SK-N-SH (cell line): ENCODE measurements at regions not wholly inside any gene's neighbourhood (a gene's known extent, or its start where the extent isn't known, plus 50 kb on each side); places are given as distances from the start of the nearest gene placed in this dataset.
A peak's percentile ranks its signal among the peaks of the same experiment; 100 is the strongest.

ENCODE experiments used
- CTCF ChIA-PET: fragments of 300-600, 350-600 bp; formaldehyde crosslinking; extraction: SDS; loops from one replicate; lab custom pipeline; 2021; lab: Yijun Ruan, JAX
- POLR2A ChIA-PET: fragments of 350-600 bp; sonication (Branson Sonifier 250); formaldehyde crosslinking; extraction: SDS; loops from one replicate; lab custom pipeline; 2020; ENCODE audit warnings: antibody characterized with exemption, inconsistent platforms; lab: Yijun Ruan, JAX
- DNase-seq: peaks from one replicate; pipeline ENCODE4 v3.0.0; 2012
- H2AFZ ChIP-seq: fragments of 200-600 bp; sonication (generic); 2 replicates; pipeline ENCODE4 v1.8.1; 2016; ENCODE audit warnings: antibody characterized with exemption, mild to moderate bottlenecking, low read depth
- H3F3A ChIP-seq: fragments of 200-600 bp; sonication (generic); replicated peaks from 2 replicates; pipeline ENCODE3; 2016; ENCODE audit warnings: antibody characterized with exemption, mild to moderate bottlenecking; ENCODE audit not compliant: insufficient read depth
- H3K27ac ChIP-seq, 2 experiments: fragments of 200-500 bp in 1 of 2; fragments of 200-600 bp in 1 of 2; sonication (Bioruptor generic) in 1 of 2; sonication (generic), shearing (Covaris generic) in 1 of 2; 2 replicates each; pipeline versions ENCODE4 v1.5.1 to v1.6.1; 2014 to 2016; ENCODE audit warnings: low read depth in 2 of 2, inconsistent platforms in 1 of 2, low read length in 1 of 2, mild to moderate bottlenecking in 1 of 2, mixed read lengths in 1 of 2
- H3K27me3 ChIP-seq: fragments of 200-600 bp; sonication (generic), shearing (Covaris generic); 2 replicates; pipeline ENCODE4 v1.6.1; 2016; ENCODE audit warnings: mixed run types; ENCODE audit not compliant: insufficient read depth
- H3K36me3 ChIP-seq, 2 experiments: fragments of 200-500 bp in 1 of 2; fragments of 200-600 bp in 1 of 2; sonication (Bioruptor generic) in 1 of 2; sonication (generic) in 1 of 2; replicated peaks in 1 of 2; 2 replicates each; pipeline versions ENCODE3 to v1.5.1; 2014 to 2016; ENCODE audit warnings: low read length in 1 of 2, mild to moderate bottlenecking in 1 of 2; ENCODE audit not compliant: insufficient read depth in 2 of 2, control insufficient read depth in 1 of 2
- H3K4me1 ChIP-seq, 2 experiments: fragments of 200-500 bp in 1 of 2; fragments of 200-600 bp in 1 of 2; sonication (Bioruptor generic) in 1 of 2; sonication (generic), shearing (Covaris generic) in 1 of 2; 2 replicates each; pipeline versions ENCODE4 v1.5.1 to v1.6.1; 2014 to 2016; ENCODE audit warnings: low read depth in 1 of 2, low read length in 1 of 2, mixed run types in 1 of 2; ENCODE audit not compliant: insufficient read depth in 2 of 2, control insufficient read depth in 1 of 2
- H3K4me2 ChIP-seq: fragments of 200-600 bp; sonication (generic), shearing (Covaris generic); 2 replicates; pipeline ENCODE4 v1.6.1; 2017; ENCODE audit warnings: mixed run types
- H3K4me3 ChIP-seq, 2 experiments: fragments of 200-500 bp in 1 of 2; fragments of 200-600 bp in 1 of 2; sonication (Bioruptor generic) in 1 of 2; sonication (generic), shearing (Covaris generic) in 1 of 2; 2 replicates each; pipeline versions ENCODE4 v1.5.1 to v1.8.1; 2014 to 2016; ENCODE audit warnings: low read depth in 2 of 2, inconsistent platforms in 1 of 2, low read length in 1 of 2, mild to moderate bottlenecking in 1 of 2, mixed read lengths in 1 of 2, moderate library complexity in 1 of 2
- H3K79me2 ChIP-seq: fragments of 200-600 bp; sonication (generic); 2 replicates; pipeline ENCODE4 v1.8.1; 2017; ENCODE audit warnings: mild to moderate bottlenecking; ENCODE audit not compliant: insufficient read depth
- H3K9ac ChIP-seq: fragments of 200-600 bp; sonication (generic); 2 replicates; pipeline ENCODE4 v1.6.1; 2017; ENCODE audit warnings: mixed run types
- H3K9me2 ChIP-seq: fragments of 200-600 bp; sonication (generic); 2 replicates; pipeline ENCODE4 v1.6.1; 2017; ENCODE audit warnings: mixed run types
- H3K9me3 ChIP-seq: fragments of 200-600 bp; sonication (generic); 2 replicates; pipeline ENCODE4 v1.6.1; 2017; ENCODE audit warnings: mixed run types, mild to moderate bottlenecking, moderate library complexity
- H4K20me1 ChIP-seq: fragments of 200-600 bp; sonication (generic); 2 replicates; pipeline ENCODE4 v1.6.1; 2017; ENCODE audit warnings: mild to moderate bottlenecking, mixed run types; ENCODE audit not compliant: insufficient read depth
- CHD2 ChIP-seq: fragments of 150-350 bp; IDR thresholded peaks from 2 replicates; pipeline ENCODE4 v1.6.1; 2018; ENCODE audit warnings: low read length; ENCODE audit not compliant: partially characterized antibody
- EP300 ChIP-seq, 2 experiments: IDR thresholded peaks; 2 replicates each; pipeline versions ENCODE4 v1.4.0 to v1.6.1; 2012; ENCODE audit warnings: borderline replicate concordance in 1 of 2, low read depth in 1 of 2, low read length in 1 of 2
- EZH2phosphoT487 ChIP-seq: fragments of 200-600 bp; sonication (generic); IDR thresholded peaks from 2 replicates; pipeline ENCODE4 v1.6.1; 2017; ENCODE audit warnings: low read depth, mixed run types, mild to moderate bottlenecking, antibody characterized with exemption, moderate library complexity, borderline replicate concordance
- FOXM1 ChIP-seq: IDR thresholded peaks from 2 replicates; pipeline ENCODE4 v1.4.0; 2012; ENCODE audit warnings: low read depth, mild to moderate bottlenecking
- GABPA ChIP-seq: IDR thresholded peaks from 2 replicates; pipeline ENCODE4 v1.4.0; 2012; ENCODE audit warnings: low read depth, mild to moderate bottlenecking
- NFIC ChIP-seq: IDR thresholded peaks from 2 replicates; pipeline ENCODE4 v1.4.0; 2012; ENCODE audit warnings: borderline replicate concordance
- RXRA ChIP-seq: IDR thresholded peaks from 2 replicates; pipeline ENCODE4 v1.4.0; 2012; ENCODE audit warnings: low read depth, mild to moderate bottlenecking, borderline replicate concordance
- SMC3 ChIP-seq: IDR thresholded peaks from 2 replicates; pipeline ENCODE4 v1.6.1; 2012; ENCODE audit warnings: low read depth, low read length, improper control_type of control experiment
- TAF1 ChIP-seq: IDR thresholded peaks from 2 replicates; pipeline ENCODE4 v1.6.1; 2012; ENCODE audit warnings: low read depth, mild to moderate bottlenecking, low read length, moderate library complexity, borderline replicate concordance
- TEAD4 ChIP-seq: IDR thresholded peaks from 2 replicates; pipeline ENCODE4 v1.4.0; 2012; ENCODE audit warnings: mild to moderate bottlenecking, borderline replicate concordance; ENCODE audit not compliant: insufficient read depth
- whole genome bisulfite sequencing: methylation state at CpG from one replicate; pipeline ENCODE4 v1.1.6; 2017; ENCODE audit warnings: low lambda C conversion rate; 5-methylcytosine and 5-hydroxymethylcytosine counted together
- TF ChIP-seq, protein P1 (sequence below): IDR thresholded peaks from 2 replicates; pipeline ENCODE4 v1.6.1; 2012; ENCODE audit warnings: mild to moderate bottlenecking, low read depth, low read length, moderate library complexity
- TF ChIP-seq, protein P2 (sequence below): IDR thresholded peaks from 2 replicates; pipeline ENCODE4 v1.4.0; 2012; ENCODE audit warnings: low read depth
- TF ChIP-seq, protein P3 (sequence below): fragments of 200-600 bp; sonication (generic); IDR thresholded peaks from 2 replicates; pipeline ENCODE4 v1.6.1; 2017; ENCODE audit warnings: antibody characterized with exemption, mild to moderate bottlenecking, moderate library complexity

DNA sequence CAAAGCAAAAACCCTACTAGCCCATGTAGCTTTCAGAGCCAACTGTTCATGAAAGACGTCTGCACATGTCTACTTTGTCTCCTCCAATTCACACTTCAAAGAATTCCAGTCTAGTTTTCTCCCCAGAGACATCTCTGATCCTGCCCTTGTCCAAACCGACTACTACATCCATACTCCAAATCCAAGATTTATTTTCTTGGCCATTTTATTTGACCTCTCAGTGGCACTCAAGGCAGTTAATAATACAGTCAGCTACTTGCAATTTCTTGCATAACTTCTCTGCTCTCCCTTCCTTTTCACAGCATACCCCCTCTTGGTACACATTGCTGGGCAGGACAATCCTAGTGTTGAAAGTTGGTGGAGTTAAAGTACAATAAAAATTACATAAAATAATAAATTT lies 170.9 kb upstream of the INHBA start:
- Histone ChIP-seq H3K9me3 (no peaks in the 10 kb centered on the region), H3K27me3 (no peaks in the 10 kb centered on the region), H4K20me1 (no peaks in the 10 kb centered on the region), H3K9me2 (no peaks in the 10 kb centered on the region), H2AFZ (no peak overlapping the region), H3K9ac (no peak overlapping the region), H3K36me3 (no peaks in the 10 kb centered on the region), H3K79me2 (no peaks in the 10 kb centered on the region), H3K4me2 (no peak overlapping the region), H3K27ac (no peak overlapping the region), H3K4me3 (no peak overlapping the region), H3F3A (peaks cover 8% of the 10 kb centered on the region), H3K4me1 (peaks cover 0 to 26% of the 10 kb centered on the region in 2 experiments; a peak in 3 of 4 replicates)
- CTCF ChIA-PET: no interaction called here
- TF ChIP-seq SMC3 (no peak), RXRA (no peak), NFIC (no peak)
- POLR2A ChIA-PET: no interaction called here
- 49% methylated on average over 2 of the region's 2 CpGs for WGBS
- DNase-seq: no peak

DNA sequence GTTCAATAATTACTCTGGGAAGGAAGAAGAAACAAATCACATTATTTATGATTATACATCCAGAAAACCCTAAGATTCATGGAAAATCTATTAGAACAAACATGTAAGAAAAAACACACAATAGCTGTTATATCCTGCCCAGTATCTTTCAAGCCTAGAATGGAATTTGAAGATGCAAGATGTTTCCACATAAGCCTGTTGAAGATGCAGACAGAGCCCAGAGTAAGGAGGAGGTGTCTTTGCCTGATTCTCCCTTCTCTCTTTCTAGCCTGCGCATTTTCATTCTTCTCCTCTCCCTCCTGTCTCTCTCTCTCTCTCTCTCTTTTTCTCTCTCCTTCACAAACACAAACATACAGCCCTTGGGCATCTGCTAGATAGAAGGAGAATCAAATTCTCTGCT lies 170.1 kb upstream of the INHBA start:
- H2AFZ ChIP-seq: 0 out of 2 replicates have a peak overlapping the region, but pooled peaks have one; percentile 7
- no peak for DNase-seq
- no peak overlapping the region for H3K9ac ChIP-seq
- no peaks in the 10 kb centered on the region for H3K27me3 ChIP-seq
- no peak overlapping the region for H3K4me3 ChIP-seq
- H3K79me2 ChIP-seq: no peaks in the 10 kb centered on the region
- H4K20me1 ChIP-seq: no peaks in the 10 kb centered on the region
- H3K9me2 ChIP-seq: no peaks in the 10 kb centered on the region
- TF ChIP-seq, protein P1, sequence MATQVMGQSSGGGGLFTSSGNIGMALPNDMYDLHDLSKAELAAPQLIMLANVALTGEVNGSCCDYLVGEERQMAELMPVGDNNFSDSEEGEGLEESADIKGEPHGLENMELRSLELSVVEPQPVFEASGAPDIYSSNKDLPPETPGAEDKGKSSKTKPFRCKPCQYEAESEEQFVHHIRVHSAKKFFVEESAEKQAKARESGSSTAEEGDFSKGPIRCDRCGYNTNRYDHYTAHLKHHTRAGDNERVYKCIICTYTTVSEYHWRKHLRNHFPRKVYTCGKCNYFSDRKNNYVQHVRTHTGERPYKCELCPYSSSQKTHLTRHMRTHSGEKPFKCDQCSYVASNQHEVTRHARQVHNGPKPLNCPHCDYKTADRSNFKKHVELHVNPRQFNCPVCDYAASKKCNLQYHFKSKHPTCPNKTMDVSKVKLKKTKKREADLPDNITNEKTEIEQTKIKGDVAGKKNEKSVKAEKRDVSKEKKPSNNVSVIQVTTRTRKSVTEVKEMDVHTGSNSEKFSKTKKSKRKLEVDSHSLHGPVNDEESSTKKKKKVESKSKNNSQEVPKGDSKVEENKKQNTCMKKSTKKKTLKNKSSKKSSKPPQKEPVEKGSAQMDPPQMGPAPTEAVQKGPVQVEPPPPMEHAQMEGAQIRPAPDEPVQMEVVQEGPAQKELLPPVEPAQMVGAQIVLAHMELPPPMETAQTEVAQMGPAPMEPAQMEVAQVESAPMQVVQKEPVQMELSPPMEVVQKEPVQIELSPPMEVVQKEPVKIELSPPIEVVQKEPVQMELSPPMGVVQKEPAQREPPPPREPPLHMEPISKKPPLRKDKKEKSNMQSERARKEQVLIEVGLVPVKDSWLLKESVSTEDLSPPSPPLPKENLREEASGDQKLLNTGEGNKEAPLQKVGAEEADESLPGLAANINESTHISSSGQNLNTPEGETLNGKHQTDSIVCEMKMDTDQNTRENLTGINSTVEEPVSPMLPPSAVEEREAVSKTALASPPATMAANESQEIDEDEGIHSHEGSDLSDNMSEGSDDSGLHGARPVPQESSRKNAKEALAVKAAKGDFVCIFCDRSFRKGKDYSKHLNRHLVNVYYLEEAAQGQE: no peak
- TF ChIP-seq TAF1 (no peak), CHD2 (no peak), EP300 (IDR thresholded peaks at IDR 0.05; ENCODE audit: borderline replicate concordance in 1 of 2, low read depth in 1 of 2, low read length in 1 of 2) (no peak), TEAD4 (no peak), GABPA (no peak), EZH2phosphoT487 (no peak), RXRA (no peak), FOXM1 (no peak)
- TF ChIP-seq, protein P2, sequence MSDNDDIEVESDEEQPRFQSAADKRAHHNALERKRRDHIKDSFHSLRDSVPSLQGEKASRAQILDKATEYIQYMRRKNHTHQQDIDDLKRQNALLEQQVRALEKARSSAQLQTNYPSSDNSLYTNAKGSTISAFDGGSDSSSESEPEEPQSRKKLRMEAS: no peak
- TF ChIP-seq, protein P3, sequence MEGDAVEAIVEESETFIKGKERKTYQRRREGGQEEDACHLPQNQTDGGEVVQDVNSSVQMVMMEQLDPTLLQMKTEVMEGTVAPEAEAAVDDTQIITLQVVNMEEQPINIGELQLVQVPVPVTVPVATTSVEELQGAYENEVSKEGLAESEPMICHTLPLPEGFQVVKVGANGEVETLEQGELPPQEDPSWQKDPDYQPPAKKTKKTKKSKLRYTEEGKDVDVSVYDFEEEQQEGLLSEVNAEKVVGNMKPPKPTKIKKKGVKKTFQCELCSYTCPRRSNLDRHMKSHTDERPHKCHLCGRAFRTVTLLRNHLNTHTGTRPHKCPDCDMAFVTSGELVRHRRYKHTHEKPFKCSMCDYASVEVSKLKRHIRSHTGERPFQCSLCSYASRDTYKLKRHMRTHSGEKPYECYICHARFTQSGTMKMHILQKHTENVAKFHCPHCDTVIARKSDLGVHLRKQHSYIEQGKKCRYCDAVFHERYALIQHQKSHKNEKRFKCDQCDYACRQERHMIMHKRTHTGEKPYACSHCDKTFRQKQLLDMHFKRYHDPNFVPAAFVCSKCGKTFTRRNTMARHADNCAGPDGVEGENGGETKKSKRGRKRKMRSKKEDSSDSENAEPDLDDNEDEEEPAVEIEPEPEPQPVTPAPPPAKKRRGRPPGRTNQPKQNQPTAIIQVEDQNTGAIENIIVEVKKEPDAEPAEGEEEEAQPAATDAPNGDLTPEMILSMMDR: no peak
- no peak overlapping the region for H3K27ac ChIP-seq
- H3K4me1 ChIP-seq: peaks cover 0 to 19% of the 10 kb centered on the region in 2 experiments; a peak in 2 of 4 replicates
- WGBS: 61% methylated on average over 1 of the region's 1 CpG
- H3K36me3 ChIP-seq: no peaks in the 10 kb centered on the region
- ChIA-PET CTCF (no interaction called here), POLR2A (no interaction called here)
- no peak overlapping the region for H3K4me2 ChIP-seq
- no peaks in the 10 kb centered on the region for H3F3A ChIP-seq
- no peaks in the 10 kb centered on the region for H3K9me3 ChIP-seq
